Heart left ventricle (tissue), 16 donors: ENCODE measurements at regions not wholly inside any gene's neighbourhood (a gene's known extent, or its start where the extent isn't known, plus 50 kb on each side); places are given as distances from the start of the nearest gene placed in this dataset.

Experiments
- ATAC-seq, 4 donors: fragments of 200-7000 bp; cut with Tn5 transposase; one replicate each; pipeline ENCODE4 v1.9.1; 2020 to 2022; ENCODE audit warnings: moderate library complexity in 4 of 4, mild to moderate bottlenecking in 3 of 4, moderate number of reproducible peaks in 1 of 4
- DNase-seq, 5 donors: peaks; one replicate each; pipeline ENCODE4 v3.0.0-alpha.2; 2020
- H3K27ac ChIP-seq, 12 donors: fragments of 200-600 bp; sonication (generic) in 4 of 12; one replicate each; pipeline versions ENCODE4 v1.5.0 to v1.8.0; 2016 to 2022; ENCODE audit warnings: mild to moderate bottlenecking in 2 of 12
- H3K27me3 ChIP-seq, 9 donors: fragments of 200-600 bp; sonication (generic) in 2 of 9; one replicate each; pipeline versions ENCODE4 v1.5.1 to v1.8.0; 2016 to 2022; ENCODE audit warnings: mild to moderate bottlenecking in 3 of 9
- H3K36me3 ChIP-seq, 9 donors: fragments of 200-600 bp; sonication (generic) in 2 of 9; one replicate each; pipeline versions ENCODE4 v1.5.0 to v1.8.0; 2018 to 2022; ENCODE audit warnings: mild to moderate bottlenecking in 2 of 9
- H3K4me1 ChIP-seq, 12 donors: fragments of 200-600 bp; sonication (generic) in 4 of 12; one replicate each; pipeline versions ENCODE4 v1.5.0 to v1.8.0; 2016 to 2022; ENCODE audit warnings: mild to moderate bottlenecking in 3 of 12
- H3K4me3 ChIP-seq, 12 donors: fragments of 200-600 bp; sonication (generic) in 4 of 12; one replicate each; pipeline versions ENCODE4 v1.5.0 to v1.8.0; 2017 to 2022; ENCODE audit warnings: mild to moderate bottlenecking in 9 of 12, moderate library complexity in 4 of 12
- H3K9me3 ChIP-seq, 12 donors: fragments of 200-600 bp; sonication (generic) in 4 of 12; one replicate each; pipeline versions ENCODE4 v1.5.0 to v1.8.0; 2016 to 2022; ENCODE audit warnings: mild to moderate bottlenecking in 1 of 12
- POLR2A ChIP-seq, 2 donors: fragments of 450-650 bp; IDR thresholded peaks; one replicate each; pipeline ENCODE4 v1.6.1; 2017; ENCODE audit warnings: antibody characterized with exemption in 2 of 2, mild to moderate bottlenecking in 2 of 2, moderate library complexity in 2 of 2
- WGBS, 4 donors: extraction: QIAGEN DNeasy Blood & Tissue Kit in 2 of 4; methylation state at CpG; one replicate each; pipeline versions ENCODE4 v1.1.5 to v1.1.7; 2013 to 2018; 5-methylcytosine and 5-hydroxymethylcytosine counted together
- intact Hi-C, 10 donors: fragments of 100-400 bp; cut with DNase I; formaldehyde crosslinking; loops; one replicate each; pipeline versions ENCODE4 v1.11.1 to v1.14.2; 2022
- TF ChIP-seq, protein P1 (sequence below), 12 donors: fragments of 200-600 bp; sonication (generic) in 4 of 12; IDR thresholded peaks; one replicate each; pipeline versions ENCODE4 v1.5.0 to v1.8.0; 2018 to 2022; ENCODE audit warnings: antibody characterized with exemption in 12 of 12, mild to moderate bottlenecking in 5 of 12
- donor health status: ischemic (EF 13 %, LVEDD 7.1; RV severe dilation, severe dysfunction).
- donor health status: healthy with polysubstance abuse.
- donor health status: DM: no; HTN: yes; CAD: no.
- donor health status: DM: no; HTN: no; CAD: no.
- donor health status: ischemic (EF 25% LVEDD 6.9; RV normal size, moderate dysfunction).
- donor health status: ischemic (EF 25% LVEDD 5.7; RV mildly dilated, moderate dysfunction).
- donor health status: healthy.
- donor health status: DM: yes; HTN: yes; CAD: no.
- donor health status: ischemic (EF 35%, LVEDD 5.7; RV mildly dilated, moderate dysfunction).
- donor health status: nonischemic (EF 11% LVEDD 7.7; RV severe dilation, severe dysfunction).
- donor health status: DM: yes; HTN: yes; CAD: no.
- donor health status: PGD.
- donor health status: ischemic (EF 29% LVEDD 5.4; RV normal size, mild dysfunction).
- donor health status: nonischemic (EF 23%, LVEDD 6.1; RV moderate dilation, normal function).

DNA sequence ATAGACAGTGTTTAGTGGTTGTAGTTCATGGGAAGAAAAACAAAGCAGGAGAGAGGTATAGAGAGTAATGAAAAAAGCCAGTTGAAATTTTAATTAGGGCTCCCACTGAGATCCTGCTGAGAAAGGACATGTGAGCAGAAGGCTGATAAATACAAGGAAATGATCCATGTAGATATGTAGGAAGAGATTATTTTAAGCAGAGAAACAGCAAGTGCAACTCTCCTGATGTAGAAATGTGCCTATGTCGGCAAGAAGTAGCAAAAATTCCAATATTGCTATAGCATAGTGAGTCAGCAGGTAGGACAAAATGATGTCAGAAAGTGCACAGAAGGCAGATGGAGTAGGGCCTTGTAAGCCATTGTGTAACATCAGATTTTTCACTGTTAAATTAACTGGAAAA is 1027.3 kb downstream of the PCDH18 start:
- intact Hi-C loops, result no loop called here
- no peak overlapping the region for H3K27ac ChIP-seq
- no peak overlapping the region for H3K4me3 ChIP-seq
- no peaks in the 10 kb centered on the region for H3K27me3 ChIP-seq
- H3K36me3 ChIP-seq, result no peaks in the 10 kb centered on the region
- DNase-seq, result no peak
- no peaks in the 10 kb centered on the region for H3K4me1 ChIP-seq
- WGBS, 4 donors, result 45 to 53% (median 48%) methylated on average over 1 of the region's 1 CpG
- H3K9me3 ChIP-seq, result peaks cover 0 to 9% (median 0%) of the 10 kb centered on the region in 12 donors
- no peak for TF ChIP-seq POLR2A (IDR thresholded peaks at IDR 0.05)
- TF ChIP-seq, protein P1, sequence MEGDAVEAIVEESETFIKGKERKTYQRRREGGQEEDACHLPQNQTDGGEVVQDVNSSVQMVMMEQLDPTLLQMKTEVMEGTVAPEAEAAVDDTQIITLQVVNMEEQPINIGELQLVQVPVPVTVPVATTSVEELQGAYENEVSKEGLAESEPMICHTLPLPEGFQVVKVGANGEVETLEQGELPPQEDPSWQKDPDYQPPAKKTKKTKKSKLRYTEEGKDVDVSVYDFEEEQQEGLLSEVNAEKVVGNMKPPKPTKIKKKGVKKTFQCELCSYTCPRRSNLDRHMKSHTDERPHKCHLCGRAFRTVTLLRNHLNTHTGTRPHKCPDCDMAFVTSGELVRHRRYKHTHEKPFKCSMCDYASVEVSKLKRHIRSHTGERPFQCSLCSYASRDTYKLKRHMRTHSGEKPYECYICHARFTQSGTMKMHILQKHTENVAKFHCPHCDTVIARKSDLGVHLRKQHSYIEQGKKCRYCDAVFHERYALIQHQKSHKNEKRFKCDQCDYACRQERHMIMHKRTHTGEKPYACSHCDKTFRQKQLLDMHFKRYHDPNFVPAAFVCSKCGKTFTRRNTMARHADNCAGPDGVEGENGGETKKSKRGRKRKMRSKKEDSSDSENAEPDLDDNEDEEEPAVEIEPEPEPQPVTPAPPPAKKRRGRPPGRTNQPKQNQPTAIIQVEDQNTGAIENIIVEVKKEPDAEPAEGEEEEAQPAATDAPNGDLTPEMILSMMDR (IDR thresholded peaks at IDR 0.05), result no peak
- no peak for ATAC-seq

DNA sequence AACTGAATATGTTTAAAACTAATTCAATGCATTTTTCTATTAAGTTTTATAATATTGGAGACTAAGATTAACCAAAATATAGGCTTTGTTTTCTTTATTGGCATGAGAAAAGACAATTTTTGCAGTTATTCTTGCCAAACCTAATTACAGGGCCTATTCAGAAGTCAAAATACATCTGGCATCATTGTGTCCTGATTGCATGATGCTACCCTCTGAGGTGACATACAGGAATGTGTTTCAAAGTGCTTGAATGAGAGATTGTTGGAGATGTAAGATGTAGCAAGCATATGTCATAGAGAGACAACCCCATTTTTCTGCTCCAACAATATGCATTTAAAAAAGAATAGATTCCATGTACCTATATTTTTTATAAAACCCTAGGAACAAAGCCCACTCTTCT is 1036.4 kb downstream of the PCDH18 start:
- TF ChIP-seq, protein P1 (IDR thresholded peaks at IDR 0.05), result no peak
- no peak for TF ChIP-seq POLR2A (IDR thresholded peaks at IDR 0.05)
- ATAC-seq (no peak), DNase-seq (no peak)
- no peaks in the 10 kb centered on the region for H3K36me3 ChIP-seq
- no peak overlapping the region for H3K4me3 ChIP-seq
- no peaks in the 10 kb centered on the region for H3K27me3 ChIP-seq
- no peaks in the 10 kb centered on the region for H3K4me1 ChIP-seq
- H3K9me3 ChIP-seq, result no peaks in the 10 kb centered on the region
- intact Hi-C loops, result no loop called here
- no peak overlapping the region for H3K27ac ChIP-seq

DNA sequence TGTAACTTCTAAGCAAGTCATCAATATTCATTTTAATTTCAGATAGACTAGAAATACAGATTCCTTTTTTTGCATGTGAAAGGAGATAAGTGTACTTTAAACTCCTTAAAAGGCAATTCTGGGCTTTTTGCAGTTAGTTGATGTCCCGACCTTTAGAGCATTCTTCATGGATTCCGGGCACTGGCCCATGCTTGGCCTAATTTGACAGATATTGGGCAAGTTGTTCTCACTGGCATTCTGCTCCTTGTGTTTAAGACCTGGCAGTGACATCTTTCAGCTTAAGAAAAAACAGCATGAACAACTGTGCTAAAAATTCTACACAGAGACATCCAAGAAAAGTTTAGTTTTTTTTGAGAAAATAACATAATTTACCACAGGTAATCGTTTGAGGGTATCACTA is 1037.2 kb downstream of the PCDH18 start:
- H3K4me1 ChIP-seq, result no peaks in the 10 kb centered on the region
- H3K4me3 ChIP-seq, result no peak overlapping the region
- WGBS, 4 donors, result 76 to 79% (median 76%) methylated on average over 3 of the region's 3 CpGs
- TF ChIP-seq POLR2A (IDR thresholded peaks at IDR 0.05), result no peak
- TF ChIP-seq, protein P1 (IDR thresholded peaks at IDR 0.05), result no peak
- no peaks in the 10 kb centered on the region for H3K9me3 ChIP-seq
- ATAC-seq (no peak), DNase-seq (no peak)
- no peaks in the 10 kb centered on the region for H3K36me3 ChIP-seq
- no peaks in the 10 kb centered on the region for H3K27me3 ChIP-seq
- intact Hi-C loops, result no loop called here
- no peak overlapping the region for H3K27ac ChIP-seq

DNA sequence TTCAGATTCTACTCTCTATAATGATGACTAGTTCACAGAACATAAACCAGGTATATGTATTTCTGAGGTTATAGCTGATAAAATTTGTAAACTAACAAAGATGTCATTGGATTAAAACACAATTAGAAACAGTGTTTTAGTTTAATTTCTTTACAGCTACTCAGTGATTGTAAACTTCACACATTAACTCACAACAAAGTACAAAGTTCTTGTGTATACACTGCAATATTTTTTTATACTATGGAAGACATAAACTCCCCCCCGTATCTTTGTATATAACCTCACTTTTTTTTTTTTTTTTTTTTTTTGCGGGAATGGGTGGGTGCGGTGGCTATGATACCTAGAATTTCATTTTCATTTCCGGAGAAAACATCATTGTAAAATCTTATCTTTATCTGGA is 1043.2 kb downstream of the PCDH18 start:
- no peaks in the 10 kb centered on the region for H3K4me1 ChIP-seq
- intact Hi-C loops, result no loop called here
- no peak overlapping the region for H3K27ac ChIP-seq
- H3K4me3 ChIP-seq, result no peak overlapping the region
- WGBS, 4 donors, result 69 to 72% (median 72%) methylated on average over 4 of the region's 4 CpGs
- ATAC-seq (no peak), DNase-seq (no peak)
- no peaks in the 10 kb centered on the region for H3K36me3 ChIP-seq
- TF ChIP-seq POLR2A (IDR thresholded peaks at IDR 0.05), result no peak
- TF ChIP-seq, protein P1 (IDR thresholded peaks at IDR 0.05), result no peak
- H3K27me3 ChIP-seq, result no peaks in the 10 kb centered on the region
- no peaks in the 10 kb centered on the region for H3K9me3 ChIP-seq
